NCI-H226 (cell line): ENCODE measurements at regions not wholly inside any gene's neighbourhood (a gene's known extent, or its start where the extent isn't known, plus 50 kb on each side); places are given as distances from the start of the nearest gene placed in this dataset.
"Not testable (repeated sequence)": the region's sequence is repeated elsewhere in the genome, so short reads cannot be mapped to it uniquely, and the experiment has no call there.

Experiments used
- DNase-seq: peaks from one replicate; pipeline ENCODE4 v3.0.0-alpha.2; 2015

DNA sequence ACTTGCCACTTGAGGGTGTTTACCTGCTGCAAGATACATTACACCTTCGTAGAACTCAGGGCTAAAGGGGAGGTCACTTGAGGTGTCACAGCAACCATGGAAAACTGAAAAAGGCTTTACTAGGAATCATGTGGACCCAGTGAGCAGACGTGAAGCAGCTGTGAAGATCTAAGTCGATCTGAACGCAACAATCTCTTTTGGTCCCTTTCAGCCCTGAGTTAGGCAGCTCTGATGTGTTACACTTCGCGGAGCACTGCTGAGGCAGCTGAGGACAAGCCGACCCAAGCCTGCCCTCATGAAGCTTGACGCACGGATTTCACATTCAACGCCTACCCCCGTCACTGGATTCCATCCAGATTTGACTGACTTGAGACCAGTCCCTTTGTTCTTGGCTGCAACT lies 75.8 kb upstream of the NPAS2 start:
- no peak for DNase-seq

DNA sequence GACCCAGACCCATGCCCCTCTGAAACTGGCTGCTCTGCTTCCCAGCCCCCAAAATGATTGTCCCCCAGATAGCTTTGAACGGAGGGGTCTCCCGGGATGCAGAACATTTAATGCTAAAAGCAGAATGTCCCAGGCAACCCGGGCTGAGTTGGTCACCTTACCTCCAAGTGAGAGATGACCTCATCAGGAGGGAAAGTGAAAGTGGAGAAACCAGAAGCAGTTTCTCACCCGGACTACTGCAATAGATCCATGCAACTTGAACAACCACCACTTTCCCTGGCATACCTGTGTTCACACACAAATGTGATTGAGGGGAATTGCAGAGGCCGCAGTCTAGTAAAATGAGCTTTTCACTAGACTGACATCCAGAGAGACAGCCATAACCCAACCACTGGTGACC lies 75.3 kb upstream of the NPAS2 start:
- no peak for DNase-seq

DNA sequence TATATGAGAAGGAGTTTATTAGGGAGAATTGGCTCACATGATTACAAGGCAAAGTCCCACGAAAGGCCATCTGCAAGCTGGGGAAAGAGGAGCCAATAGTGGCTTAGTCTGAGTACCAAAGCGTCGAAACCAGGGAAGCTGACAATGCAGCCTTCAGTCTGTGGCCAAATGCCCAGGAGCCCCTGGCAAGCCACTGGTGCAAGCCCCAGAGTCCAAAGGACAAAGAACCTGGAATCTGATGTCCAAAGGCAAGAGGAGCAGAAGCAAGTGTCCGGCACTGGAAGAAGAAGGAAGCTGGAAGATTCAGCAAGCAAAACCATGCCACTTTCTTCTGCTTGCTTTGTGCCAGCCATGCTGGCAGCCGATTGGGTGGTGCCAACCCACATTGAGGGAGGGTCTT lies 74.3 kb upstream of the NPAS2 start:
- DNase-seq: no peak

DNA sequence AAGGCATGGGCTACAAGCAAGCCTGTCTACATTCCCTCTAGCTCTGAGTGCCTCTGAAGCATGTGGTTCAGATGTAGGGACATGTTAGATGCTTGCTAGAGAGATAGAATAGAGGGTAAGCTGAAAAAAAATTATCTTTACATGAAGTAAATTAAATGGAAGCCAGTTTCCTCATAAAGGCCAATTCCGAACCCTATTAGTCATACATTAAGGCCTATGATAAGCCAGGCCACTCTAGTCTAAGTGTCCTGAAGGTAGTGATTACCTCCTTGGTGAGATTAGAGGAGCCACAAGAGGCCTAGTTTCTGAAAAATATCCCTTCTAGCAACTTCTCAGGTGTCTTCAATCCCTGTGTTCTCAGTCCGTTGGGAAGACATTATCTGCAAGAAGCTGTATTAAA lies 72.4 kb upstream of the NPAS2 start:
- DNase-seq: peak; percentile 62

DNA sequence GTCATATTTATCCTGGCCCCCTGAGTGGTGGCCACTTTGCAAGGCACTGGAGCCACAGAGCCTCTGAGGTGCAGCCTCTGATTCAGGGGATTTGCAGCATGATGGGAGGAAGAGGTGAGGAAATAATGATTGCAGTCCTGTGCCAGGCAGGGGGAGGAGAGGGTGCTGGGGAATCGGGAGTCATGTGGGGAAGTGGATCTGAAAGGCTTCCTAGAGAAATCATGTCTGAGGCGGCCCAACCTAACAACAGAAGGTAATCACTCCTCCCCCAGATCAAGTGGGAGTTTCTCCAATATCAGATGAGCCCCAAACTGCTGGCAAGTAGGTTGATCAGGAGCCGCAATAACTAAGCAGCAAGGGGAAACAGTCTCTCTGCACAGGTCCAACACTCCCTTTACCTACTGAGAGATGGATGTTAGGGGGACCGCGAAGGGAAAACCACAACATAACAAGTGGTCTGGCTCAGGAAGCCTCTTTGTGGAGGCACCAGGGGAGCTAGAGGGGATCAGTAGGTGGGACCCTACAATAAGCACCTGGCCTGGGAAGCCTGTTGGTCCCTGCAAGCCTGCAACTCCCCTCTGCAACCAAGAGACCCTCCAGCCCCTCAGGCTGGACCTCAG lies 71.8 kb upstream of the NPAS2 start:
- peak; percentile 32 for DNase-seq

DNA sequence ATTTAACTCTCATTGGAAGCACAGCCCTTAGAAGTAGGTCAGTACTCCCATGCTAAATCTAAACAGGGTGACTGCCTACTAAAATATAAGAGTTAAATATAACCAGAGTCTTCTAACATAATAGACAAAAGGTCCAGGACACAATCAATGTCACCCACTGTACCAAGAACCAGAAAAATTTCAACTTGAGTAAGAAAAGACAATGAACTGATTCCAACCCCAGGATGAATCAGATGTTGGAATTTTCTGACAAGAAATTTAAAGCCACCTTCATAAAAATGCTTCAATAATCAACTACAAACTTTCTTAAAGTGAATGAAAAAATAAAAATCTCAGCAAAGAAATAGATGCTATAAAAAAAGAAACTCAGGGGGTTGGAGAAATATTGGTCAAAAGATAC lies 71.3 kb upstream of the NPAS2 start:
- no peak for DNase-seq

DNA sequence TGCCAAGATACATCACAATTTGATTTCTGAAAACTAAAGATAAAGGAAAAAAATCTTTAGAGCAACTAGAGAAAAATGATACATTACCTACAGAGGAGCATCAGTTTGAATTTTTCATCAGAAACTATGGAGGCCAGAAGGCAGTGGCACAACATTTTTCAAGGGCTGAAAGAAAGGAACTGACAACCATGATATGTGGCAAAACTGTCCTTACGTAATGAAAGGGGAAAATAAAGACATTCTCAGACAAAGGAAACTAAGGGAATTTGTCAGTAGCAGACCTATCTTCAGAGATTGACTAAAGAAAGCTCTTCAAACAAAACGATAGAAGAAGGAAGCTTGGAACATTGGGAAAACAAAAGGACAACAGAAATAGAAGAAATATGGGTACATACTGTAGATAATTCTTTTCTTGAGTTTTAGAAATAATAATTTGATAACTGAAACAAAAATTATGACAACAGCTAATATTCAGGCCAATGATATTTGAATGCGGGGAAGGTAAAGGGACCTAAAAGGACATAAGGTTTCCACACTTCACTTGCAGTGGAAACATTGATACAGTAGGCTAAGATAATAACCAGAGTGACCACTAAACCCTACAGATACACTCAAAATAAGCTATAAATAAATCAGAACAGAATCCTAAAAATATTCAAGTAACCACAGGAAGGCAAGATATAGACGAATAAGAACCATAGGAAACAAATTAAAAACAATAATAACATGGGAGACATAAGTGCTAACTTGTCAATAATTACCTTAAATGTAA lies 70.0 kb upstream of the NPAS2 start:
- DNase-seq: no peak

DNA sequence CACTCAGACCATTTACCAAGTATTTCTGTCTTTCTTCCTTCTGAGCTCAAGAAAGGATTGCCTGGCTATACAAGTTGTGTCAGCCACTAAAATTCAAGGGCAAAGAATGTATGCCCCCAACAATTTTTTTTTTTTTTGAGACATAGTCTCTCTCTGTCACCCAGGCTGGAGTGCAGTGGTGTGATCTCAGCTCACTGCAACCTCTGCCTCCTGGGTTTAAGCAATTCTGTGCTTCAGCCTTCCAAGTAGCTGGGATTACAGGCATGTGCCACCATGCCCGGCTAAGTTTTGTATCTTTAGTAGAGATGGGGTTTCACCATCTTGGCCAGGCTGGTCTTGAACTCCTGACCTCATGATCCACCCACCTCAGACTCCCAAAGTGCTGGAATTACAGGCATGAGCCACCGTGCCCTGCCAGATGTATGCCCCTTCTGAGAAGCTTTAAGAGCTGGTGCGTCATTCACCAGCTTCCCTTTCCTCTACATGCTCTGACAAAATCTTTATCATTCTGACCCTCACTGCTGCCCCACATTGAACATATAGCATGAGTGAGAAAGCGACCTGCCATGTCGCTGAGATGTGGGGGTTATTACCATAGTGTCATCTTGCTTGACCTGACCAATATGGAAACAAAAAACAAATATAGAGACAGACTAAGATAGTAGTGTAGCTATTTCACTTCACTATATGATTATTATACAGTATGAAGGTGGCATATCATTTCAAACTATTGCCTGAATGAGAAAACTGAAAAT lies 67.9 kb upstream of the NPAS2 start:
- DNase-seq: not testable (repeated sequence)

DNA sequence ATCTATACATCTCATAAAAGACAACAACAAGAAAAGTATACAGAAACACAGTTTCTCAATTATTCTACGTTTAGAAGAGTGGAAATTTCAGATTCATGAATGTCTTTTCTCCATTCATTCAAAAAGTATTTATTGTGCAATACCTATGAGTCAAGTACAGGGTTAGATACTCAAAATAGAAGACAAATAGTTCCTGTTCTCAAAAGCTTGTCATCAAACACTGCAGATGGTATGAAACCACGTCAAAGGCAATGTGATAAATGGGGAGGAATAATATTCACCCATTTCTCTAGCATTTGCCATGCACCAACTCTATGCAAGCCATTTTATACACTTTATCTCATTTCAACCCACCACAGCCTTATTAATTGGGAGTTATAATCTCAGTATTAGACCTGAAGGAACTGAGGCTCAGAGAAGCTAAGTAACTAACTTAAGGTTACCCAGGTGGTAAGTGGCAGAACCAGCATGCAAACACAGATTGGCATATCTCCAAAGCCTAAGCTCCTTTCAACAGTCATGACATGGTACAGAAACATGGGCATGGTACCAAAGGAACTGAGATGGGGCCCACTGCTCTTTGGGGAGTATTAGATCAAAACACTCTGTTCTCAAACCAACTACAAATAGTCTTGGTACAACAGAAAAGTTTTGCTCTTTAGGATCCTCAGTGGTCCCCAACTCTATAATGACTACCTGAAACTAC lies 67.2 kb upstream of the NPAS2 start:
- peak; percentile 83 for DNase-seq

DNA sequence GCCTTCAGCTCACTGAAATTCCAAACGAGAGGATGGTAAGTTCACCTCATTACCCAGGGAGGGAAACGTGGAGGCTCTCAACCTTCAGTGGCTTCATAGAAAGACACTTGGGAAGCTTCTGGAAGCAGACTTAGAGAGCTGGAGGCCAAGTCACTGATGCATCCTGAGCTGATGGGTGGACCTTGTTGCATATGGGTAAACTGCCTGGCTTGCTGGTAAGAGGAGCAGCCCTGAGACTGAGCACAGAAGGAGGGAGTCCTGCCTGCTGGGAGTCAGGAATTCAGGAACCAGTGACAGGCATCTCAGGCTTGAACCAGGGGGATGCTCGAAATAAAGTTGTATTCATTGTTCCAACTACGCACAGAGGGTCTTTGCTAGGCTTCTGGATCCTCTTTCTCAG lies 66.5 kb upstream of the NPAS2 start:
- no peak for DNase-seq

DNA sequence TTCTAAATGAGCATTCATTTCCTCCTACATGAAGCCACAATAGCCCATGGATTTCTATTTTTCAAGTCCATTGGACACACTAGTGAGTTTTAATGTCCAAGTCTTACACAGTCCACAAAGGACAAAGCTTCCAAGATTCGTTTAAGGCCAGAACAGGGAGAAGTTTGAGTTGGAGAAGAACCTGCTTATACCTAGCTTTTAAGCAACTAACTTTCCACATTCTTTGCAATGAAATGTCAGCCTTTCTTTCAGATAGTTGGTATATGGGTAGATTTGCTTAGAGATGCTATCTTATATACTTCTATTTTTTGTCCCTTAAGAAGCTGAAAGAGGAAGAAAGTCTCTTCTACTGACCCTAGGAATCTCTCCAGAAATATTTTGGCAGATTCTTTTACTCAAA lies 66.1 kb upstream of the NPAS2 start:
- no peak for DNase-seq

DNA sequence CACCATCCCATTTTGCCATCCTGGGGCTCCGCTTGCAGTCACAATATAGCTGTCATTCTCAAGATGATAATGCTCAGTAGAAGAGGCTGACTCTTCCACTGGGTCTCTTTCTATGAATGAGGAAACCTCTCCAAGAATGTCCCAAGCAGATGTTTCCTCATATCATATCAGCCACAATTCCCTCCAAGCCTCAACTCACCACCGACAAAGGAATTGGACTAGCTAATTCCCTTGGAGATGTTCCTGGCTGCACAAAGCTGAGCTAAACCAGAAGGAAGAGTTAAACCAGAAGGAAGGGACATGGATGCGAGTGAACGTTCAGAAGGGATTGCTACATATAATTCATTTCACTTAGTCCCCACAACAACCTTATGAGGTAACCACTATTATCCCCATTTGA lies 65.0 kb upstream of the NPAS2 start:
- no peak for DNase-seq

DNA sequence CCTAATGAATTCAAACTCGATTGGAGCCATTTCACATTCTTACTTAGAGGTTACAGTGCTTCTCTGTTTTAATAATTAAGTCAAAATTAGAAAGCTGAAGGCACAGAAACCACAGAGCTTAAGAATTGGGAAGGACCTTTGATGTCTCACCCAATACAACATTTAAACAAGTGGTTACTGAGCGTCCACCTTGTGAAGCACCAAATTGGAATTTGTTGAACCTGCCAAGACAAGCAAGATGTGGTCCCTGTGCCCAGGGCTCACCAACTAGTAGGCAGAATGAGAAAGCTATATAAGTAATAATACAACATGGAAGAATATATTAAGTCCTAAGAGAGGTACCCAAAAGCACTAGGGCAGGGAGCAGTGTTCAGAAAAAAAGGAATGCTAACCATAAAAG lies 64.5 kb upstream of the NPAS2 start:
- DNase-seq: peak; percentile 48

DNA sequence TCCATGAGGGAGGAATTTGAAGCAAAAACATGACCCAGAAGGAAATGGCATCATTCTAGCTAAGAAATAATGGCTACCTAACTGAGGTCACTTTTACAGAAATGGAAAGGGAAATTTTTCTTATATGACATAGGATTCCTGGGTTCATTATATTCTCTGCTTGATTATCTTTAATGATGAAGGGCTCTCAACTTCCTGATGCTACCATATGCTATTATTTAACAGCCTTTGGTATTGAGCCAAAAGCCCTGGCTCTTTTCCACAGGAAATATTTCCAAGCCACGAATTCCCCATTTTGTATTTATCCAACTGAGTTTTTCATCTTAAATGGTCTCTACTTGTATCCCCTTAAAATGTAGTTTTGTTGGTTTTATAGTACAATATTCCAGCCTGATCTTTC lies 63.2 kb upstream of the NPAS2 start:
- DNase-seq: no peak

DNA sequence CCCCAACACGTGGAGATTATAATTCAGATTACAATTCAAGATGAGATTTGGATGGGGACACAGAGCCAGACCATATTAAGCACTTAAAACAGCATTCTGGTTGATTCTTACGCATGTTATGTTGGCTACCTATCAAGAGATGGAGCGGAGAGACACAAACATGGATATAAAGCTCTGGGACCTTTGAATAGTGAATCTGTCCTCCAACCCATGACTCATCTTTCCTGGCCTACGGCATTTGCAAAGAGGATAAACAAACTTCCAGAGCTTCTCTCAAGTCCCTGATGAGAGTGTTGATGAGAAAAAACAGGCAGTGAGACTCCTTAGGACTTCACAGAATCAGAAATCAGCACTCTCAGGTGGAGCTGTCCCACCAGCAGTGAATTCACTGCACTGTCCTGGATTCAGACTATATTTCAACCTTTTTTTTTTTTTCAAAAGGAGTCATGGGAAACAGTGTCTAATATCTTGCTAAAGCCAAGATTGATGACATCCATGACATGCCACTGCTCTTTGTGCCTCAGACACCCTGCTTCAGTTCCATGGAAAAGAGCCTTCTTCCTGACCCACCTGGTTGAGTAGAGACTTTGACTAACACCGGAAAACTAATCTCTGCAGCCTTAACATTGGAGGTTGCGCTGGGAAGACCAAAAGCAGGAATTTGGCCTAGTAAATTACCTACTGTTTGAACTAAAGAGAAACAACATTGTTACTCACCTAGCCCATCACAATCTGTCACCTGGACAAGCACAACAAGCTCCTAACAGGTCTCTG lies 62.1 kb upstream of the NPAS2 start:
- peak; percentile 69 for DNase-seq

DNA sequence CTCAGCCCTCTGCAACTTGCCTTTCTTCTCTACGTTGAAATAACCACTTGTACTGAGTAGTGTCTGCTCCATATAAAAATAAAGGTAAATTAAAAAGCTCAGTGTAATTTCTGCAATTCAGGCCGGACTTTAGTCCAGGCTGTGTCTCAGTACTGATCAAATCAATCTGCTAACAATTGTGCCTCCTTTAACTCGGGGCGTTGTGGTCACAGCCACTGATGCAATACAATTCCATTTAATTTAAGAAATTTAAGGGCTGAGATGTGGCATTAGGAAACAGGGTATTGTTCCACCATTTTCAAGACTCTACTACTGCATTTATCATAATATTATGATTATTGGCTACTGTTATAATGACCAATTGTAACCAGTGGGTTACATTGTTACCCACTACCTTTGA lies 60.0 kb upstream of the NPAS2 start:
- DNase-seq: no peak

DNA sequence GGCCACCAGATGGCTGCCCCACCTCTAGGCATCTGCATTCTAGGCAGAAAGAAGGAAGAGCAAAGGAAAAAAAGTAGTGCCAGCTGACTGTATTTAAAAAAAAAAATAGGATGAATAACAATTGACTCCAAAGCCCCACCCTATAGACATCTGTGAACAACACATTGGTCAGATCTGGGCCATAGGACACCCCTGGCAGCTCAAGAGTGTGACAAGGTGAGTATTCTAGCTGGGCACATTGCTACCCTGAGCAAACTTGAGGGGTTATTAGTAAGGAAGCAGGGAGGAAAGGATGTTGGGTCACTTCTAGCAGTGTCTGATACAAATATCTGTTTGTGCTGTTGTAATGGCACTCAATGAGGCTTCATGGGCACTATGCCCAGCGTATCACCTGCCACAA lies 58.6 kb upstream of the NPAS2 start:
- no peak for DNase-seq

DNA sequence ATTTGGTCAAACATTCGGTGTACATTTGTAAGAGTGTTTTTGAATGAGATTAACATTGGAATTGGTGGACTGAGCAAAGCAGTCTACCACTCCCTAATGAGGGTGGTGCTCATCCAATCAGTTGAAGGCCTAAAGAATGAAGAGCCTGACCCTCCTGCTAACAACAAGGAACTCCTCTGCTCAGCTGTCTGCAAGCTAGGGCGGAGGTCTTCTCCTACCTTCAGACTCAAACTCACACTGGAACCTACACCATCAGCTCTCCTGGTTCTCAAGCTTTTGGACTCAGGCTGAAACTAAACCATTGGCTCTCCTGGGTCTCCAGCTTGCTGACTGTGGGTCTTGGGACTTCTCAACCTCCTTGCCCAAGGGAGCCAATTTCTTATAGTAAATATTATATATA lies 55.5 kb upstream of the NPAS2 start:
- DNase-seq: no peak

DNA sequence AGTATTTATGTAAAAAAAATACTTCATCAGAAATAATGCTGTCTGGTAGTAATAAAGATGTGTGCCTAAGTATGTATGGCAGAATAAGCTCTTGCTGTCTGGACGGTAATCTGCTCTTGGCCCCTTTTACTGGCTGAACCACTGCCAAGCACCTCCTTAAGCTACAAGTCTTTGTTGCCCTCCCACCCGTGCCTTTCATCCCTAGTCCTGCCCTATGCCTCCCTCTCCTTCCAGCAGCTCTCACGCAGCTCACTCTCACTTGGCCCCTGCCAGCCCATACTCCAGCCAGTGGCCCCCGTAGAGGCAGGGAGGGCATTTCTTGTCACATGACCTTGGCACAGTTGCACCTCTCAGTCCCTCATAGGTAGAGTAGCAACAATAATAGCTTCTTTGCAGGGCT lies 54.5 kb upstream of the NPAS2 start:
- no peak for DNase-seq

DNA sequence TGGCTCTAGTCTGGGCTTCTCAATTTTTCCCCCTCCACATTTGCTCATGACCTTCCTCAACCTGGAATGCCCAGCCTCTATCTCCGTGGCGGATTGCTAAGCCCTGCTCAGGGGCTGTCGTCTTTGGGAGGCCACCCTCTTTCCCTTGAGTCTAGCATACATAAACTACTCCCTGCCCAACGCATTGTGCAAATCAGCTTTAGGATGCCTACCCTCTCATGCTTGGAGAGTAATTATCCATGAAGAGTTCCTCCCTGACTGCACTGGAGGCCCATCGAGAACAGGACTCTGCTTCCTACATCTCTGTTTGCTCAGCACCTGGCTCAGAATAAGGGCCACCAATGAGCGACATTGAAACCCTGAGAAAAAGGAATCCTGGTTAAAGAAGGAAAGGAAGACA lies 53.7 kb upstream of the NPAS2 start:
- no peak for DNase-seq

DNA sequence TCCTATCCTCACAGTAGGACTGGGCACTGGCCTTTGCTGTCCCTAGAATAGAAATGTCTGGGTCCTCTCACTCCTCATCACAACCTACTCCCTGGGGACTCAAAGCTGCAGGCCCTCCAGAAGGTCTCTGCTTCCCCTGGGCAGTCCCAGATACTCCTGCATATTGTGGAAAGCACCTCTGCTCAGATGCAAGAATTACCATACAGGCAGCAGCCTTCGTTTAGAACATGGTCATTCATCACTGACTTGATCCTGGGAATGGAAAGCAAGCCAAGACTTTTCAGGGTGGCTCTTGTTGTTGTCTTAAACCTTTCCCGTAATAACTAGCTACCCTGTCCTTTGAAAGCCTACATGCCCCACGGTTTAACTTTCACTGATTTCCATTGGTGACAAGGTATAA lies 53.1 kb upstream of the NPAS2 start:
- no peak for DNase-seq

DNA sequence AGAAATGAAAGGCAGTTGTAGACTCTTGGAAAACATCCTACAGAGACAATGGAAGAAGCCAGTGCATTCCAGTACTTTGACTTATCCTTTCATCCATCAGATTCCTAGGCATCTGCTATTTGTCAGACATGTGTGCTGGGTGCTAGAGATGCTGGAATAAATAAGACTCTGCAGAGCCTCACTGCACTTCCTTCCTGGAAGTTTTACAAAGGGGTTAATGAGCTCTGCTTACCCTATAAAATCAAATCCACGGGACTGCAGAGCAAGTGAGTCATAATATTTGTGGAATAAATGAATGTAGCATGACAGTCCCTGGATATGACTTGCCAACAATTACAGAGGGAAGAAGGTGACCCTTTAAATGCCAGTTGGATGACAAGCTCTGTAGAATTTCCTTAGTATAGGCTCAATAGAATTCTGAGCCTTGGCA lies 52.7 kb upstream of the NPAS2 start:
- no peak for DNase-seq
